Femur (tissue), 1 donor: ENCODE measurements at regions not wholly inside any gene's neighbourhood (a gene's known extent, or its start where the extent isn't known, plus 50 kb on each side); places are given as distances from the start of the nearest gene placed in this dataset.

ENCODE experiments used
- DNase-seq: peaks from one replicate; pipeline ENCODE4 v3.0.0-alpha.2; 2017

GRCh38 chr7:35533902-35534301 is 161.0 kb downstream of the HERPUD2 start:
- DNase-seq = no peak

- no peak for DNase-seq
These were observed 164.5 kb downstream of the HERPUD2 start for GRCh38 chr7:35530124-35531109.

- no peak for DNase-seq
These were observed 165.2 kb downstream of the HERPUD2 start for GRCh38 chr7:35529713-35530112.

- DNase-seq = no peak
These were observed 166.5 kb downstream of the HERPUD2 start for GRCh38 chr7:35528381-35528977.

GRCh38 chr7:35526645-35527044 is 168.3 kb downstream of the HERPUD2 start:
- DNase-seq = no peak

- DNase-seq = no peak
These were observed 170.7 kb downstream of the HERPUD2 start for GRCh38 chr7:35524112-35524804.

GRCh38 chr7:35523292-35523691 is 171.6 kb downstream of the HERPUD2 start:
- DNase-seq = no peak

GRCh38 chr7:35522697-35523096 is 172.2 kb downstream of the HERPUD2 start:
- peak; percentile 61 for DNase-seq

- no peak for DNase-seq
These were observed 173.0 kb downstream of the HERPUD2 start for GRCh38 chr7:35521941-35522340.

GRCh38 chr7:35520810-35521625 is 173.9 kb downstream of the HERPUD2 start:
- DNase-seq = no peak

GRCh38 chr7:35519971-35520809 is 174.7 kb downstream of the HERPUD2 start:
- DNase-seq = peak; percentile 84

GRCh38 chr7:35518767-35519166 is 176.2 kb downstream of the HERPUD2 start:
- DNase-seq = no peak

- DNase-seq = no peak
These were observed 178.4 kb downstream of the HERPUD2 start for GRCh38 chr7:35516498-35516897.

- no peak for DNase-seq
These were observed 181.1 kb downstream of the HERPUD2 start for GRCh38 chr7:35513828-35514227.

GRCh38 chr7:35513195-35513594 is 181.7 kb downstream of the HERPUD2 start:
- no peak for DNase-seq

- no peak for DNase-seq
These were observed 182.2 kb downstream of the HERPUD2 start for GRCh38 chr7:35512716-35513115.

GRCh38 chr7:35508623-35509400 is 186.1 kb downstream of the HERPUD2 start:
- DNase-seq = no peak

GRCh38 chr7:35505066-35505465 is 189.9 kb downstream of the HERPUD2 start:
- no peak for DNase-seq

- no peak for DNase-seq
These were observed 190.6 kb downstream of the HERPUD2 start for GRCh38 chr7:35504365-35504764.

GRCh38 chr7:35501681-35502080 is 193.3 kb downstream of the HERPUD2 start:
- DNase-seq = no peak

- DNase-seq = no peak
These were observed 195.7 kb downstream of the HERPUD2 start for GRCh38 chr7:35499226-35499625.
